HG03064 (cell line): ENCODE measurements at regions not wholly inside any gene's neighbourhood (a gene's known extent, or its start where the extent isn't known, plus 50 kb on each side); places are given as distances from the start of the nearest gene placed in this dataset.
A peak's percentile ranks its signal among the peaks of the same experiment; 100 is the strongest.
"Not testable (repeated sequence)": the region's sequence is repeated elsewhere in the genome, so short reads cannot be mapped to it uniquely, and the experiment has no call there.

ENCODE experiments used
- ATAC-seq: cut with Tn5 transposase; IDR thresholded peaks from one replicate; pipeline ENCODE4 v1.9.1; 2021; ENCODE audit warnings: low read depth; ENCODE audit not compliant: unreplicated experiment

GRCh38 chr14:101616202-101616601 is 54.9 kb downstream of the DIO3 start:
- no peak for ATAC-seq

DNA sequence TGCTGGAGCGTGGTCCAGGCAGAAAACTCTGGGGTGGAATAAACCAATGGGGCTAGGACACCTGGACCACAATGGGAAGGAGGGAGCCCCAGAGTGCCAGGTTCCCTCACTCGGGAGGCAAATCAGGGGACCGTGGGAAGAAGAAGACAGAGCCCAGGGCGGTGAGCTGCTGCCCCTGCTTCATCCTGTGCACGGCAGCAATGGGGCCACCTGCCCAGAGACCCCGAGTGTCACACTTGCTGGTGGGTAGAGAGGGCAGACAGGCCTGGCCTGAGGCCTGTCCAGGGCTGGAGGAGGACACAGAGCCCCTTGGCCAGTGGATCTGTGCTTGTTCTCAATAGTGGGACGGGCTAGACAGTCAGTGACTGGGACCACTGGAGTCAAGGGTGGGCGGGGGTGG is 58.2 kb downstream of the DIO3 start:
- no peak for ATAC-seq

GRCh38 chr14:101620031-101620788 is 58.9 kb downstream of the DIO3 start:
- no peak for ATAC-seq

- no peak for ATAC-seq
These were observed 59.8 kb downstream of the DIO3 start for GRCh38 chr14:101620821-101621785.

- no peak for ATAC-seq
These were observed 61.2 kb downstream of the DIO3 start for GRCh38 chr14:101622251-101623076.

- no peak for ATAC-seq
These were observed 61.7 kb downstream of the DIO3 start for GRCh38 chr14:101623077-101623372.

DNA sequence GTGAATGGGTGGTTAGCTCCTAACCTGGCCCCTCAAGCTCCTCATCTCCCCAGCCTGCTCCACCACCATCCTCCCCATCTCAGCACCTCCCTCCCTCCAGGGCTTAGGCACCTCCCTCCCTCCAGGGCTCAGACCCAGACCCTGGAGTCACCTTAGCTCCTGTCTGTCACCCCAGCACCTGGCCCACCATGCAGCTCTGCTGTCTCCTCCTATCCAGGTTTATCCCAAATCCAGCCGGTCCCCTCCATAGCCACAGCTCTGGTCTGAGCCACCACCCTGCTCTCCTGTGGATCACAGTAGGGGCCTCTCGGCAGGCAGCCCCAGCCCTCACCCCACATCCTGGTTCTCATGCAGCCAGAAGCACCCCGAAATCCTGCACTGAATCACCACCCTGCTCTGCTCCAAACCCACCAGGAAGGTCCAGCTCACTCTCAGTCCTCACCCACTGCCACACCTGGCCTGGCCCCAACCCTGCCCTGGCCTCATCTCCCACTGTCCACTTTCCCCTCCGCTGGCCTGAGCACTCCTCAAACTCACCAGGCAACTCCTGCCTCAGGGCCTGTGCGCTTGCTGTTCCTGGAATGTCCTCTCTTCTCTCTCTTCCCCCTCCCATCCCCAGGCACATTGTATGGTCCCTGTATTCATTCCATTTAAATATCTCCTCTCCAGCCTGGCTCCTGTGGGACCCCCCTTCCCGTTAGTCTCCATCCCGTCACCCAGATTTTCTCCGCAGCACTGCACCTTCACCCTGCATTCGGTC is 62.6 kb downstream of the DIO3 start:
- ATAC-seq, result no peak

DNA sequence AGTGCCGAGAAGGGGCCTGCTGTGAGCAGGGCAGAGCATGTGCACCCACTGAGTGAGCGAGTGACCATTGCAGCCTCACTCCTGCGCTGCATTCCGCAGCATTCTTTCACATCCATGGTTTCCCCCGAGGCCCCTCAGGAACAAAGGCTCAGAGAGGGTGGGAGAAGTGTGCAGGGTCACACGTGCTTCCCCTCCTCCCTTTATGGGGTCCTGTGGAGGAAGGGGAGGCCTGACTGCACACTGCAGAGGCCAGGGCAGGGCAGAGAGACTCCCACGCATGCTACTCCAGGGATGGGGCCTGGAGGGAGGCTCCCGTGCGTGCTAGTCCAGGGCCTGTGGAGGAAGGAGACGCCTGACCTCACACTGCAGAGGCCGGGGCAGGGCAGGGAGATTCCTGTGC is 63.2 kb downstream of the DIO3 start:
- no peak for ATAC-seq

DNA sequence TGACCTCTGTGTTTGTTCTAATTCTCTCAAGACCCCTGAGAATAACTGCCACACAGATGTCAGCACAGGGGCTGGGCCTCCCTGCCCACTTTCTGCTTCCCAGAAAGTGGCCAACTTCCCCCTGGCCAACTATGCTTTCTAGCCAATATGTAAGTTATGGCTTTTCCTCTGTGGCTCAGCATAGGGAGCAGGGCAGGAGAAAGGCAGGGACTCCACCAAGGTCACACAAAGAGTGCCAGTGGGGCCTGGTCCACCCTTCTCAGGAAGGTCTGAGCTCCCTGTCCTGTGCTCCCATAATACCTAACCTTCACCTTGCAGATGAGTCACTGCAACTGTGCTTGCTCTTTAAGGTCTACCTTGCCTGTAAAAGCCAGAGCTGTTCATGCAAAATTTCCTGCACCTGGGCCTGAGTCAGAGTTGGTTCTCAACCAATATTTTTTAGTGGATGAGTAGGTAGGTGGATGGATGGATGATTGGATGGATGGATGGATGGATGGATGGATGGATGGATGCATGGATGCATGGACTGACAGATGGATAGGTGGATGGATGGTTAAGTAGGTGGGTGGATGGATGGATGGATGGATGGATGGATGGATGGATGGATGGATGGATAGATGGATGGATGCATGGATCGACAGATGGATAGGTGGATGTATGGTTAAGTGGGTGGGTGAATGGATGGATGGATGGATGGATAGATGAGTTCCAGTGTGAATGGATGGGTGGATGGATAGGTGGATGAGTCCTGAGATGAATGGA is 64.2 kb downstream of the DIO3 start:
- ATAC-seq, result no peak

DNA sequence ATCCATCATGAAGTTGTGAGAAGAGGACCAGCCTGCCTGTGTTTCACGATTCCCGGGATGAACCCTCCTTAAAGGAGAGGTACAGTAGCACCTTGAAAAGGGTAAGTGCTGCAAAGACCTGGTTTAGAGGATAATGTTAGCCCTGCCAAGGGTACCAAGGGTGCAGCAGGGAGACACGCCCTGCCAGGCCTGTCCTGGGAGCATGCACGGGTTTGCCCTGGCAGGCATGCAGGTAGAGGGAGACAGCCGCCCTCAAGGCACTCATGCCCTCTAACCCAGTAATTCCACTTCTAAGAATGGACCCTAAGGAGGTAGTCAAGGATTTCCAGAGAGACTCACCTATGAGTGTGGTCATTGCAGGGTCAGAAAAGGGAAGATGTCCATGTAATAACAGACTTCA is 65.0 kb downstream of the DIO3 start:
- no peak for ATAC-seq

DNA sequence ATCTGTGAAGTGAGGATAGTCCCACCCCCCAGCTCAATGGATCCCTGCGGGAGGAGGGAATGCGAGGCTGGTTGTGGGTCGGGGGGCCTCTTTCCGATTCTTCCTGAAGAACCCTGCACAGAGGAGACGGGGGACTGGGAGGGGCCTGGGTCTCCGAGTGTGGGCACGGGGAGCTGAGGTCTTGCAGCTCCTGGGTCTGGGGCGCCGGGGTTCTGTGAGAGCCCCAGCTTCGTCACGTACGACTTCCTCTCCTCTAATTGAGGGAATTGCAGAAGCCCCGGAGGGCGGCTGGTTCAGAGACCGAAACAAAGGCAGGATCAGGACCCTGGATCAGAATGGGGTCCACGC is 66.6 kb downstream of the DIO3 start:
- ATAC-seq, result no peak

DNA sequence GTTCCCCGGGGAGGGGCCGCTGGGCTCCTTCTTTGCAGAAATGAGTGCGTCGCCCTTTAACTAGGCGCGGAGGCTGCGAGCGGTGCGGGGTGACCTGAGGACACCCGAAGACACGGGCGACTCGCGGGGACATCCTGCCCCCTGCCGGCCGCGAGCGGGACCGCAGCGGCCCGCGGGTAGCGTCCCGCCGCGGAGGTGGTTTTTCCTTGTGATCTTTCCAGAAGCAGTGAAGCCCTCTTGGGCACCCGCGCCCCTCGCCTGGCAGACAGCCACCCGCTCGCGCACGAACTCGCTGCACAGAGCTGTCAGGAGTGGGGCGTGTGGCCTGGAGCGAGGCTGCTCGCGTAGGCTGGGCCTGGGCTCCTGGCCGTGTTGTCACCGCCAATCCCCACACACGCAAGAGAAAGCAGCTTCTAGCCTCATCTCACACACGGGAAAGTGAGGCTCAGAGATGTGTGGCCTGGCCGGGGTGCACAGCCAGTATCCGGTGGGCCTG is 67.2 kb downstream of the DIO3 start:
- peak; percentile 67 for ATAC-seq

DNA sequence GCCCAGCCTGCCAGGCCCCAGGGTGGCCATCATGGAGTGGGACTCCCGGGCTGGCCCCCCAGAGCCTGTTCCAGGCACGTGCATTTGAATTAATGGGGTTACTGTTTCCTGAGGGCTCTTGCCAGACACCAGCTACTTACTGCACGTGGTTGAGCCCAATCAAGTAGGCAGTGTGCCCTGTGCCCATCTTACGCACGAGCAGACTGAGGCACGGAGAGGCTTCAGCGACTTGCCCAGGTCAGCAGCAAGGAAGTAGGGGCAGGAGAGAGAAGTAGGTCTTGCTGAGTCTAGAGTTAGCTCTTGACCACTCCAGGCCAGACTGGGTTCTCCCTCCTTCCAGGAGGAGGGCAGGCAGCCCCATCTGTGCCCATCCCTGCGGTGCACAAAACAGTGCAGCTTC is 67.7 kb downstream of the DIO3 start:
- ATAC-seq, result no peak

- no peak for ATAC-seq
These were observed 69.0 kb downstream of the DIO3 start for GRCh38 chr14:101630056-101630965.

DNA sequence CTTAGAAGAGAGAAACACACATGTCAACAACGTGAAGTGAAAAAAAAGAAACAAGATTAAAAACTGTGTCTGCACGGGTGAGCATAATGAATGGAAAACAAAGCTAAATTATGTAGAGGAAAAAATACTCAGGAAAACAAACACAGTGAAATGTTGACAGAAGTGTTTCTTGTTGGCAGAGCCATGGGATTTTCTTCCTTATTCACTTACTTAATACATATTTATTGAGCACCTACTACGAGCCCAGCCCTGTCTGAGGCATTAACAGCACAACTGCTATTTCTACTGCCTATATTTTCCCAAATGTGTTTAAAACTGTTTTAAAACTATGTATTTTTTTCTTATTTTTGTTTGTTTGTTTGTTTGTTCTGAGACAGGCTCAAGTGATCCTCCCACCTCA is 69.9 kb downstream of the DIO3 start:
- no peak for ATAC-seq

- not testable (repeated sequence) for ATAC-seq
These were observed 70.7 kb downstream of the DIO3 start for GRCh38 chr14:101631970-101632369.

DNA sequence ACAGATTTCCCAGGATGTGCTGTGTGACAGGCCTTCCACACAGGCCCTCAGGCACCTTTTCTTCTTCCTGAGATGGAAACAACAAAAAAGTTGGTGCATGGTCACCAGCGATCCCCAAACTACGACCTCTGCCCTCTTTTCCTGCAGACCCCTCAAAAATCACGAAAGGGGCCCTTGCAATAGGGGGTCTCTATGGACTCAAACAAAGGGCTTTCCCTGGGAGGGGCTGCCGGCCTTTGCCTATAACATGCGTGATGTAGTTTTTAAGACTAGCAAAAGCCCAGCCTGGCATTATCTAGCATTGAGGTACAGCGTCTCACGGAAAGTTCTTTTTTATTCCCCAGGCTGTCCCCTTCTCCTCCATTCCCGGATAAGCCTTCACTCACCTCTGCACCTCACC is 71.2 kb downstream of the DIO3 start:
- no peak for ATAC-seq

DNA sequence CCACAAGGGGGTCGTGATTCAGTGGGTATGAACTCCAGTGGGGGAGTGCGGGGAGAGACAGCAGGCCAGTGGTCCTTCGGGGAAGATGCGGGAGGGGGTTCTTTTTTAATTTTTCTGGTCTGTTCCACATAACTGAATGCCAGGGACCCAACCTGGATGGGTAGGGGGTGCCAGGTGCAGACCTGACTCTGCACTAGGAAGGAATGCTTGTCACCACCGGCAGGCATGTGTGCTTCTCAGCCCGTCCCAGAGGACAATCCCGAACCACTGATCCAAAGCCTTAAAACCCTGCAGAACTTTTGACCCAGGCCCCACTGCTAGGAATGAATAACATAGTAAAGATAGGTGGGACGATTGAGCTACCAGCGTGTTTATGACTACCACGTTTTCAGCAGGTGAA is 72.0 kb downstream of the DIO3 start:
- no peak for ATAC-seq
